OCI-LY7 (cell line): ENCODE measurements at regions not wholly inside any gene's neighbourhood (a gene's known extent, or its start where the extent isn't known, plus 50 kb on each side); places are given as distances from the start of the nearest gene placed in this dataset.

Experiments used
- CTCF ChIP-seq: fragments of 200-600 bp; sonication (generic); conservative IDR thresholded peaks from 2 replicates; pipeline ENCODE4 v1.5.1; 2014; ENCODE audit warnings: mild to moderate bottlenecking, antibody characterized with exemption, low read length, moderate library complexity, mixed read lengths
- EZH2phosphoT487 ChIP-seq: fragments of 200-600 bp; sonication (generic); IDR thresholded peaks from 2 replicates; pipeline ENCODE4 v1.6.1; 2018; ENCODE audit warnings: low read depth, borderline replicate concordance, mild to moderate bottlenecking, mixed run types, antibody characterized with exemption, low read length, moderate library complexity, mixed read lengths

- TF ChIP-seq EZH2phosphoT487 (no peak), CTCF (no peak)
These were observed 209.5 kb upstream of the ZNF536 start for GRCh38 chr19:30162718-30163117.
